Osteocyte (in vitro differentiated cells): ENCODE measurements at regions not wholly inside any gene's neighbourhood (a gene's known extent, or its start where the extent isn't known, plus 50 kb on each side); places are given as distances from the start of the nearest gene placed in this dataset.
"Not testable (repeated sequence)": the region's sequence is repeated elsewhere in the genome, so short reads cannot be mapped to it uniquely, and the experiment has no call there.

Experiments
- DNase-seq: peaks from one replicate; pipeline ENCODE4 v3.0.0; 2021; ENCODE audit warnings: mixed read lengths; ENCODE audit not compliant: unreplicated experiment; ENCODE audit errors: extremely low spot score
- H3K27ac Mint-ChIP-seq: one replicate; pipeline ENCODE4 v1.8.0; 2021; ENCODE audit warnings: mild to moderate bottlenecking, mixed read lengths; ENCODE audit not compliant: unreplicated experiment
- H3K27me3 Mint-ChIP-seq: one replicate; pipeline ENCODE4 v1.8.0; 2021; ENCODE audit warnings: mixed read lengths; ENCODE audit not compliant: unreplicated experiment
- H3K36me3 Mint-ChIP-seq: one replicate; pipeline ENCODE4 v1.8.0; 2021; ENCODE audit warnings: mixed read lengths; ENCODE audit not compliant: unreplicated experiment
- H3K4me1 Mint-ChIP-seq: one replicate; pipeline ENCODE4 v1.8.0; 2021; ENCODE audit warnings: mixed read lengths; ENCODE audit not compliant: unreplicated experiment
- H3K4me3 Mint-ChIP-seq: one replicate; pipeline ENCODE4 v1.8.0; 2021; ENCODE audit warnings: mild to moderate bottlenecking, moderate library complexity, mixed read lengths; ENCODE audit not compliant: unreplicated experiment
- H3K9me3 Mint-ChIP-seq: one replicate; pipeline ENCODE4 v1.8.0; 2021; ENCODE audit warnings: mixed read lengths; ENCODE audit not compliant: unreplicated experiment
- CTCF ChIP-seq: fragments of 200-600 bp; sonication (generic); IDR thresholded peaks from 2 replicates; pipeline ENCODE4 v1.5.0; 2021; ENCODE audit warnings: antibody characterized with exemption, mild to moderate bottlenecking, moderate library complexity

GRCh38 chr12:124699909-124700308 lies 132.5 kb upstream of the NCOR2 start:
- no peak for DNase-seq
- no peaks in the 10 kb centered on the region for H3K36me3 Mint-ChIP-seq
- H3K27ac Mint-ChIP-seq = no peak overlapping the region
- H3K9me3 Mint-ChIP-seq = no peaks in the 10 kb centered on the region
- peaks cover 44% of the 10 kb centered on the region for H3K4me1 Mint-ChIP-seq
- no peak for TF ChIP-seq CTCF
- H3K27me3 Mint-ChIP-seq = no peaks in the 10 kb centered on the region
- no peak overlapping the region for H3K4me3 Mint-ChIP-seq

DNA sequence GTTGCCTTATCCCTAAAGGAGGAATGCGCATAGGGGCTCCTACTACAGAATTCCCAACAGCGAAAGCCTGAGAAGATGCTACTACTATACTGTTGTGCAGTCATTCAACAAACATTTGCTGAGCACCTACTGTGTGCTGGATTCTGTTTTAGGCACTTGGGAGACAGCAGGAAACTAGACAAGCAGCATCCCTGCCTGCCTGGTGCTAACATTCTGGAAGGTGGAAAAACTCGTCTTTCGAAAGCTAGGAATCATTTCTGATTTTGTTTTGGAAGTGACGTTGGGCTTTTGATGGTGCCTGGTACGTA lies 131.5 kb upstream of the NCOR2 start:
- TF ChIP-seq CTCF = no peak
- H3K9me3 Mint-ChIP-seq = no peaks in the 10 kb centered on the region
- DNase-seq = no peak
- H3K27ac Mint-ChIP-seq = no peak overlapping the region
- H3K4me1 Mint-ChIP-seq = peaks cover 40% of the 10 kb centered on the region
- H3K36me3 Mint-ChIP-seq = no peaks in the 10 kb centered on the region
- no peaks in the 10 kb centered on the region for H3K27me3 Mint-ChIP-seq
- no peak overlapping the region for H3K4me3 Mint-ChIP-seq

GRCh38 chr12:124698211-124698997 lies 131.0 kb upstream of the NCOR2 start:
- Mint-ChIP-seq H3K4me3 (no peak overlapping the region), H3K36me3 (no peaks in the 10 kb centered on the region), H3K4me1 (peaks cover 35% of the 10 kb centered on the region), H3K27me3 (no peaks in the 10 kb centered on the region), H3K9me3 (no peaks in the 10 kb centered on the region), H3K27ac (peak overlapping the region; percentile 16)
- no peak for DNase-seq
- TF ChIP-seq CTCF = no peak

- not testable (repeated sequence) for H3K9me3 Mint-ChIP-seq, H3K36me3 Mint-ChIP-seq, H3K27ac Mint-ChIP-seq, DNase-seq, H3K4me3 Mint-ChIP-seq, H3K27me3 Mint-ChIP-seq
- peaks cover 33% of the 10 kb centered on the region for H3K4me1 Mint-ChIP-seq
These were observed 130.3 kb upstream of the NCOR2 start for GRCh38 chr12:124697722-124698121.

- no peak for DNase-seq
- Mint-ChIP-seq H3K9me3 (no peaks in the 10 kb centered on the region), H3K27me3 (no peaks in the 10 kb centered on the region), H3K36me3 (no peaks in the 10 kb centered on the region), H3K4me1 (peaks cover 30% of the 10 kb centered on the region), H3K27ac (peak overlapping the region; percentile 52), H3K4me3 (no peak overlapping the region)
- TF ChIP-seq CTCF = no peak
These were observed 129.5 kb upstream of the NCOR2 start for GRCh38 chr12:124696693-124697476.
